ENCODE measurements at regions not wholly inside any gene's neighbourhood (a gene's known extent, or its start where the extent isn't known, plus 50 kb on each side); places are given as distances from the start of the nearest gene placed in this dataset.
"Not testable (repeated sequence)": the region's sequence is repeated elsewhere in the genome, so short reads cannot be mapped to it uniquely, and the experiment has no call there.

DNA sequence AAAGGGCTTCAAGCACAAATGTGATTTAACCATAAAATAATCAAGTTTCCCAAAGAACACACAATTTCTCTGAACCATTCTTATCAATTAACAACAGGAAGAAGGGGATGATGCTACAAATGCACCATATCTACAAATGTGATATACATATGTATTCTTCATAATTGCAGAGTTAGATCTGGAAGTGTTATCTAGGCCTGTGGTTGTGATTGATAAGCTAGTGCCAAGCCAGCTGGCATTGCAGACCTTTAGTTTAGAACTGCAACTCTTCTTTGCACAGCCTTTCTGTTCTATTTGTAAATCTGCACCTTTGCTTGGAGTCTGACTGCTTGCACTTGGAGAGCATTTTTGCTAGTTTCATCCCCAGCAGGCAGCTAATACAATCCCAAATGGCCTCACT lies 145.5 kb upstream of the NPY2R start:
- DNase-seq (ENCODE audit: low read depth), result no peak
- no peak overlapping the region for H3K4me3 ChIP-seq (ENCODE audit: low read length)
- TF ChIP-seq, protein P1, sequence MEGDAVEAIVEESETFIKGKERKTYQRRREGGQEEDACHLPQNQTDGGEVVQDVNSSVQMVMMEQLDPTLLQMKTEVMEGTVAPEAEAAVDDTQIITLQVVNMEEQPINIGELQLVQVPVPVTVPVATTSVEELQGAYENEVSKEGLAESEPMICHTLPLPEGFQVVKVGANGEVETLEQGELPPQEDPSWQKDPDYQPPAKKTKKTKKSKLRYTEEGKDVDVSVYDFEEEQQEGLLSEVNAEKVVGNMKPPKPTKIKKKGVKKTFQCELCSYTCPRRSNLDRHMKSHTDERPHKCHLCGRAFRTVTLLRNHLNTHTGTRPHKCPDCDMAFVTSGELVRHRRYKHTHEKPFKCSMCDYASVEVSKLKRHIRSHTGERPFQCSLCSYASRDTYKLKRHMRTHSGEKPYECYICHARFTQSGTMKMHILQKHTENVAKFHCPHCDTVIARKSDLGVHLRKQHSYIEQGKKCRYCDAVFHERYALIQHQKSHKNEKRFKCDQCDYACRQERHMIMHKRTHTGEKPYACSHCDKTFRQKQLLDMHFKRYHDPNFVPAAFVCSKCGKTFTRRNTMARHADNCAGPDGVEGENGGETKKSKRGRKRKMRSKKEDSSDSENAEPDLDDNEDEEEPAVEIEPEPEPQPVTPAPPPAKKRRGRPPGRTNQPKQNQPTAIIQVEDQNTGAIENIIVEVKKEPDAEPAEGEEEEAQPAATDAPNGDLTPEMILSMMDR (conservative IDR thresholded peaks at IDR 0.05; ENCODE audit: low read depth, low read length), result no peak

- not testable (repeated sequence) for DNase-seq (ENCODE audit: low read depth); H3K4me3 ChIP-seq (ENCODE audit: low read length)
These were observed 143.5 kb upstream of the NPY2R start for GRCh38 chr4:155064934-155065333.

DNA sequence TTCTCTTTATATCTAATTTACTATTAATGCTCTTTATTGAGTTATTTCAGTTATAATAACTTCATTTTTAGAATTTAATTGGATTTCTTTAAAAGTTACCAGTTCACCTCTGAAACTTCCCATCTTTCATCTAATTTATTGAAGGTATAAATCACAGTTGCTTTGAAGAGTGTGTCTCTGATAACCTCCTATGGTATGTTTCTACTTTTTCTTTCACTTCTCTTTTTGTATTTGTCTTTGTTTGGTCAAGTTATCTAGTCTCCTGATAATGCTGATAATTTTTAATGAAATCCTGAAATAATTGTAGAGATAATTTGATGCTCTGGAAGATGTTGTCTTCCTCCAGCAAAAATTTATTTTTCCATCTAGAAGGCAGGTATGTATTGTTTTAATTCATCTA lies 141.6 kb upstream of the NPY2R start:
- H3K4me3 ChIP-seq (ENCODE audit: low read length), result no peak overlapping the region
- TF ChIP-seq, protein P1 (conservative IDR thresholded peaks at IDR 0.05; ENCODE audit: low read depth, low read length), result no peak
- no peak for DNase-seq (ENCODE audit: low read depth)

- no peak for DNase-seq (ENCODE audit: low read depth)
- H3K4me3 ChIP-seq (ENCODE audit: low read length), result no peak overlapping the region
- TF ChIP-seq, protein P1 (conservative IDR thresholded peaks at IDR 0.05; ENCODE audit: low read depth, low read length), result no peak
These were observed 136.5 kb upstream of the NPY2R start for GRCh38 chr4:155071962-155072361.

GRCh38 chr4:155072417-155072816 lies 136.0 kb upstream of the NPY2R start:
- no peak for DNase-seq (ENCODE audit: low read depth)
- TF ChIP-seq, protein P1 (conservative IDR thresholded peaks at IDR 0.05; ENCODE audit: low read depth, low read length), result no peak
- H3K4me3 ChIP-seq (ENCODE audit: low read length), result no peak overlapping the region

GRCh38 chr4:155073852-155074251 lies 134.6 kb upstream of the NPY2R start:
- DNase-seq (ENCODE audit: low read depth), result no peak
- H3K4me3 ChIP-seq (ENCODE audit: low read length), result no peak overlapping the region
- TF ChIP-seq, protein P1 (conservative IDR thresholded peaks at IDR 0.05; ENCODE audit: low read depth, low read length), result no peak

DNA sequence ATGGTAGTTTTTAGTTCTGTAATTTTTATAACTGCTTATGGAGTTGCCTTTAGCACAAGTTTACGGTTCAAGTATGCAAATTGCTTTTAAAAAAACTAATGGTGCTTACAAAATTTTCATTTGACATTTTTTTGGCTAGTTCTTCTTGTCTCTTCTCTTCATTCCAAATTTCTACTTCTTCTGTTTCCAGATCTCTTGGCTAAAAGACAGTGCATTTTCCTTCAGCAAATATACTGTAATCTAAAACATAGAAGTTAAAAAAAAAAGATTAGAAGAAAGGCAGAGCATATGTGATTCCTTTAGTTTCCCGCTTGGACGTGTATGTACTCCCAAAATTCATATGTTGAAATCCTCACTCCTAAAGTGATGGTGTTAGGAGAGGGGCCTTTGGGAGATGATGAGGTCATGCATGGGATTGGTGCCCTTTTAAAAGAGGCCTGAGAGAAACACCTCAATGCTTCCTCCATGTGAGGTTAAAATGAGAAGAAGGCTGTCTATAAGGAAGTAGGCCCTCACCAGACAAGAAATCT lies 132.1 kb upstream of the NPY2R start:
- TF ChIP-seq, protein P1 (conservative IDR thresholded peaks at IDR 0.05; ENCODE audit: low read depth, low read length), result no peak
- DNase-seq (ENCODE audit: low read depth), result no peak
- no peak overlapping the region for H3K4me3 ChIP-seq (ENCODE audit: low read length)
